ENCODE measurements at regions not wholly inside any gene's neighbourhood (a gene's known extent, or its start where the extent isn't known, plus 50 kb on each side); places are given as distances from the start of the nearest gene placed in this dataset.

DNA sequence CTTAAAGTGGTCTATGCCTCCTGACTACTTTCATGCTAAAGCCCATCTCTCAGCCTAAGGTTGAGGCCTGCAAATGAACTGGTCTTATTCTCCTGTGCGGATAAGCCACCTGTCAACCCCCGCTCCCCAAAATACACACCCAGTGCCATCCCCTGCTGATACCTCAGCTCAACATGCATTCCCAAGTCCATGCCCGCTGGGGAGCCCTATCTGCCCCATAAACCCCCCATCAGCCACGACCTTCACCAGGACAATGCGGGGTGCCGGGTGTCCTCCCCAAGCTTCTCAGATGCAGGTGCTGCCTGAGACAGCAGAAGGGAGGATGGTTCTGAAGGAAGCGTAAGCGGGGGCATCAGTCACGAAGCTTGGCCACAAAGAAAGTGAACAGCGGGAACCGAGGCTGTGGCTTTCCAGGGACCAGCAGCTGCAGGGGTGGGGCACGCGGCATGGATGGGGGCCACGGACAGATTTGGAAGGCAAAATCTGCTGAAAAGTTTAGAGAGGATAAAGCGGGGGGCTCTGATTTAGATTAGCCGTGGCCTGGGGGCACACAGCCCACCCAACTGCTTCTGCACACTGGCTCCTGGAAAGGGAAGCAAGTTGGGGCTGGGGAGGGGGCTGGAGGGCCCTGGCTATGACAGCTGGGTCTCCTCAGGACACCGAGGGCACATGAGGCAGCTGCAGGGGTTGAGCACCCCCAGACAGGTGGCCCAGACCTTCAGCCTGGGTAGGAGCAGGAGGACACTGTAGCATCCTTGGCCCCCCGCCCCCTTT, 1391.9 kb downstream of the TBC1D22A start:
- TF ChIP-seq CTCF (conservative IDR thresholded peaks at IDR 0.05; ENCODE audit: low read depth, low read length) (no peak), RFX5 (IDR thresholded peaks at IDR 0.05; ENCODE audit: low read depth, low read length) (no peak), RAD21 (IDR thresholded peaks at IDR 0.05; ENCODE audit: low read length) (no peak), POLR2A (IDR thresholded peaks at IDR 0.05; ENCODE audit: low read depth, low read length) (no peak), MXI1 (IDR thresholded peaks at IDR 0.05; ENCODE audit: borderline replicate concordance, low read depth, low read length) (no peak), CEBPB (IDR thresholded peaks at IDR 0.05; ENCODE audit: low read depth, low read length) (no peak), FOS (IDR thresholded peaks at IDR 0.05; ENCODE audit: low read depth, low read length) (no peak), SMC3 (IDR thresholded peaks at IDR 0.05; ENCODE audit: low read depth, low read length) (no peak), MAFK (IDR thresholded peaks at IDR 0.05; ENCODE audit: low read depth, low read length) (no peak), BHLHE40 (IDR thresholded peaks at IDR 0.05; ENCODE audit: low read depth, low read length) (no peak), NFE2L2 (IDR thresholded peaks at IDR 0.05; ENCODE audit: low read depth, low read length) (no peak), CHD1 (IDR thresholded peaks at IDR 0.05; ENCODE audit: low read depth, low read length) (no peak)
- TF ChIP-seq, protein P1, sequence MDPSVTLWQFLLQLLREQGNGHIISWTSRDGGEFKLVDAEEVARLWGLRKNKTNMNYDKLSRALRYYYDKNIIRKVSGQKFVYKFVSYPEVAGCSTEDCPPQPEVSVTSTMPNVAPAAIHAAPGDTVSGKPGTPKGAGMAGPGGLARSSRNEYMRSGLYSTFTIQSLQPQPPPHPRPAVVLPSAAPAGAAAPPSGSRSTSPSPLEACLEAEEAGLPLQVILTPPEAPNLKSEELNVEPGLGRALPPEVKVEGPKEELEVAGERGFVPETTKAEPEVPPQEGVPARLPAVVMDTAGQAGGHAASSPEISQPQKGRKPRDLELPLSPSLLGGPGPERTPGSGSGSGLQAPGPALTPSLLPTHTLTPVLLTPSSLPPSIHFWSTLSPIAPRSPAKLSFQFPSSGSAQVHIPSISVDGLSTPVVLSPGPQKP (IDR thresholded peaks at IDR 0.05; ENCODE audit: borderline replicate concordance, low read depth, low read length) = no peak
- TF ChIP-seq, protein P2, sequence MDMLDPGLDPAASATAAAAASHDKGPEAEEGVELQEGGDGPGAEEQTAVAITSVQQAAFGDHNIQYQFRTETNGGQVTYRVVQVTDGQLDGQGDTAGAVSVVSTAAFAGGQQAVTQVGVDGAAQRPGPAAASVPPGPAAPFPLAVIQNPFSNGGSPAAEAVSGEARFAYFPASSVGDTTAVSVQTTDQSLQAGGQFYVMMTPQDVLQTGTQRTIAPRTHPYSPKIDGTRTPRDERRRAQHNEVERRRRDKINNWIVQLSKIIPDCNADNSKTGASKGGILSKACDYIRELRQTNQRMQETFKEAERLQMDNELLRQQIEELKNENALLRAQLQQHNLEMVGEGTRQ (IDR thresholded peaks at IDR 0.05; ENCODE audit: low read depth, low read length) = no peak

All from IMR-90 (cell line).